GM21723 (cell line): ENCODE measurements at regions not wholly inside any gene's neighbourhood (a gene's known extent, or its start where the extent isn't known, plus 50 kb on each side); places are given as distances from the start of the nearest gene placed in this dataset.
"Not testable (repeated sequence)": the region's sequence is repeated elsewhere in the genome, so short reads cannot be mapped to it uniquely, and the experiment has no call there.

Source experiments
- ATAC-seq: cut with Tn5 transposase; IDR thresholded peaks from one replicate; pipeline ENCODE4 v1.9.1; 2021; ENCODE audit warnings: mild to moderate bottlenecking, moderate library complexity; ENCODE audit not compliant: unreplicated experiment

DNA sequence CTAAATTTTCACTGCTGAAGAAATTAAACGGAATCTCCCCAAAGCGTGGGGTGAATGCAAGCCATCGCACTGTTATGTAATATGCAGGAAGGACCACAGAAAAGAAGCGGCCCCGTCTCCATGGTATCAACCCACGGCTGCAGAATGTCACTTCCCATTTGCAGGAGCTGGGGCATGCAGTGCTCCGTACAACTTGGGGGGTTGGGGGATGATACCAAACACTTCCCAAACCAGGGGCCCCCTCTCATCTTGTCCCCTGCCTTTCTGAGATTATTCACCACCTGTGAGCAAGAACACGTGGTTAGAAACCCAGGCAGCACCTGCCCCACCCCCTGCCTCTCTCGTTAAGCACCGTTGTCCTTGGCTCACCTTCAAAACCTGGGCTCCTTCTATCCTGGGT lies 505.1 kb upstream of the TMEM132C start:
- ATAC-seq: no peak

DNA sequence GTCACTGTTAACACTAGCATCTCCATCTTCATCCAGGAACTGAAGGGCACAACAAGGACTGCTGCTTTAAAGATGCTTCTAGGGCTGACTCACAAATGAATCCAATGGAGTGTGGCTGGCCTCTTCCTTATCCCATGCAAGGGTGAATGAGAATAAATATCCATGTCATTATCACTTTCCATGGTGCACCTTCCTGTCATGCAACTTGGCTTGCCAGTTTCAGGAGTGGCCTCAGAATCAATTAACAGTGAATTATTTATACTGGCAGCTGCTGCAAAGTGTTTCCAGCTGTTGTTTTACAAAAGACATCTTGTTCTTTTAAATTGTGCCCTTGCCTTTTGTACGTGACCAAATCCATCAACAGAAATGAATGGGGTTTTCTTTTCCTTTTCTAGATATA lies 499.3 kb upstream of the TMEM132C start:
- no peak for ATAC-seq

DNA sequence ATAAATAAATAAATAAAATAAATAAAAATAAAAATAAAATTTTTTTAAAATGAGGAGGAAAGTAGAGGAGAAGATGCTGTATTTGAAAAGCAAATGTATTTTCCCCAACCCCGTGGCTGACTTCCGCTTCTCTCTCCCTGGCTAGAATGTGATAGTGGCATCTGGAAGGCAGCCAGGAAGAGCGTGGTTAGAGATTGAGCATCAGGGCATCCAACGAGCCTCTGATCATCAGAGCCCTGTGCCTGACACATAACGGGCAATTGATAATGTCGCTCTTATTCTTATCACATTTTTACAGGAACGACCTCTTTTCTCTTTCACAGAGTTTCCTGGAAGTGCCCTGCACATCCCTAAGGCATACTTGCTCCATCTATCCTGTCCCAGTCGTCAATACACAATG lies 496.9 kb upstream of the TMEM132C start:
- ATAC-seq: no peak

DNA sequence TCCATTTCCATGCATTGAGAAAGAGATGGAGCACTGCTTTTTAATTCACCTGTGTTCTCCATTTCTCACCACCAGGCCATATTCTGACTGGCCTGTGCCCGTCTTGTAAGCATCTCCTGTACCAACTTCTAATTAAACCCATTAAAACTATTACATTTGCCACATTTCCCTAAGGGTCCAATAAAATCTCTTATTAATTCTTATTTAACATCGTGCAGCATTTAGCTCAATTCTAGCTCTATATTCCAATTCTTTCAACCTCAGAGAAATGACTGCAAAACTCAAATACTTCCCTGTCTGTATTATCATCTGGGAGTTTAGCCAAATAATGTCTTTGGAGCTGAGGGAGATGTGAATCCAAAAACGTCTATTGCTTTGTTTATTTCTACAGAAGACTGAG lies 495.4 kb upstream of the TMEM132C start:
- no peak for ATAC-seq

DNA sequence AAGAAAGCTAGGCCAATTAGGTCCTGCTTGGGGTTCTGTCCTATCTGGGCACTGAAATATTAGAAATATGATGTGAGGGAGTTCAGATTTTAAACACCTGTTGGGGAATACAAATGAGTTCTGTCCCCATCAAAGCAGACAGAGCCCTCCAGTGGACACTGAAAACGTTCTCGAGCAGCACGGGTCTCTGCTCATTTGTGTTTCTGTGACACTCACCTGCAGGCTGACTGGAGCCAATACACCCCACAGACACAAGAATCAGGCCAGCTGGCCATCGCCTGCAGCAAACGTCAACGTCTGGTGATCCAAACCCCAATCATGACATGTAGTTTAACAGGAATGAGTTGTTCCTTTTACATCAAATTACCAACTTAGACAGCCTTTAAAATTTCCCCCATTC lies 493.4 kb upstream of the TMEM132C start:
- no peak for ATAC-seq

DNA sequence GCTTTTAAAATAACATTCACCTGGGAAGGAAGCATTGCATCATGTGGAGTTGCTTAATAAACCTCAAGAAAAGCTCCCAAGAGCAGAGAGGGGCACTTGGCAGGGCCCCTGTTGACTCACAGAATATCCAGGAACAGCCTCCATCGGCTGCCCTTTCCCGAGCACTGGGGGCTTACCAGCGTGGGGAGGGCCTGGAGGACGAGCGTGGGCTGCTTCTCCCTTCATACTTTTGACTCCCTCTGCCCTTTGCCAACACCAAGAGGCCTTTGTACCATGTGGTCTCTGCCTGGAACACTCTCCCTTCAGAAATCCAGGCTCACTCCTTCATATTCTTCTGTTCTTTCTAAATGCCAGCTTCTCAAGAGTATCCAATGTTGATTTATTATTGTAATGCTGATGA lies 492.1 kb upstream of the TMEM132C start:
- ATAC-seq: no peak

DNA sequence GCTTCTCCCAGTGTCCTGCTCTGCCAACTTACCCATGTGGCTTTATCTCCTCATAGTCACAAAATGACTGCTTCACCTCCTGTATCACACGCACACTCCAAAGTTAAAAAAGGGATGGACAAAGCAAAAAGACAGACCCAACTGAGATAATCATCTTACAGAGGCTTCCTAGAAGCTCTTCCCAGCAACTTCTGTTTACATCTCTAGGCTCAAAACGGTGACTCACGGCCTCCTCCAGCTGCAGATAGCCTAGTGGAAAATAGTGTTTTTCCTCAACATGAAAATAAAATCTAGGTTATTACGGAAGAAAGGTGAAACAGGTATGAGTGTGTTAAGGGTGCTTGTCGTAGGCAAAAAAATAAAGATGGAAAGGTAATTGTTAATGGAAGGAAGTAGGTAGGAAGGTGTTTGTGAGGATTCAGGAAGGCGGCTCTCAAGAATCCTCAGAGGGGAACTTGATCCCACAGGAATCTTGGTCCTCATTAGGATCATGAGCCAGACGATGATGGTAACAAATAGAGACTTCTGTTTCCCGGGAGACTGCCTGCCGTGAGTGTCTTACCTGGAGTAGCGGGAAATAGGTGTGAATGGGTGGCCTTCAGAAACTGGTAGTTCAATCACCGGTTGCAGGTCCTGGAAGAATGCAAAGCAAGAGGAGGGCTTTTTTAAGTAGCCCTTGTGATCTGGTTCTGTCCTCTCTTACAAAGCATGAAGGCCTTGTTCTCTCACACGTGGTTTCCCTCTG lies 487.5 kb upstream of the TMEM132C start:
- ATAC-seq: no peak

DNA sequence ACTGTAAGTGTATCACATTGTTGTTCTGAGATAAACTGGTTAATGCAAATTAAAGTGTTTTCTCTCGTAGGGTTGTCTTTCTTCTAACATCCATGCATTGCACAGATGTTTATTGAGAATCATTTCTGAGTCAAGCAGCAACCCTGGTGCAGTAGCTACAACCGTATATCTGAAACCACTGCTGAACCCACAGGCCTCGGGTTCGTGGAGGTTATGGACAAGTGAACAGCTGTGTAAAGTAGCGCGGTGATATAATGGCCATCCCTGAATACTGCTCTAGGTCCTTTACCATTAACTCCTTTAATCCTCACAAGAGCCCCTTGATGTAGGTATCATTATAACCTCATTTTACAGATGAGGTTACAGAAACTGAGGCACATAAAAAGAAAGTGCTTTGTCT lies 486.1 kb upstream of the TMEM132C start:
- ATAC-seq: no peak

DNA sequence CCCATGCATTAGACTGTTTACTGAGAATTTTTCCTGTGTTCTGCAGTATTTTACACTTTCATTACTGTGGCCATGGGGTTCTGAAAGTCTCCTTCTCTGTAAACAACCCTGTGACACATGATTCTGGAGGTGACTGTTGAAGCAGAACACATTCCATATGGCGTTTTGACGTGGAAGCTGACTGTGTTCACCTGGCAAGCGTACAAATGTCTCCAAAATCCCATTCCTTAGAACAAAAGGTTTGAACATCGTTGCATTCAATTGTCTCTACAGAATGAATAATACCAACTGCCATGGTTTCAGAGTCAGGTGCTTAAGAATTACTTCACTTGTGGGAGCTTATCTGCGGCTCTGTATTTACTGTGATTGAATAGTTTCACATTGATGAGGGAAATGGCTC lies 485.6 kb upstream of the TMEM132C start:
- no peak for ATAC-seq

DNA sequence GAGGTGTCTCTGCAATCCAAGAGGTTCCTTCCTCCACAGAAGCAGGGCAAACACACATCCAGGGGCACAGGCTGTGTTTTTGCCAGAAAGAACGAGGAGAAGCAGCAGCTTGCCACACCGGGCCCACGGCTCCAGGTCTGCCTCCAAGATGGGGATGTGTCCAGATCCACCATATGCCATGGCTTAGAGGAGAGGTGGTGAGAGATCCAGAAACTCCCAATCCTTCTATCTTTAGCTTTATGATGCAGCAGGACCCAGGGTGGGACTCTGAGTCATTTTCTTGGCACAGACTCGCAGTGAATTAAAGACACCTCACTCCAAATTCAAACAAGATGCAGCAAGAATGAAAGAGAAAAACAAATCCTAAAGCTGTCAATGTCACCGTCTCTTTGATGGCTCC lies 481.4 kb upstream of the TMEM132C start:
- no peak for ATAC-seq

DNA sequence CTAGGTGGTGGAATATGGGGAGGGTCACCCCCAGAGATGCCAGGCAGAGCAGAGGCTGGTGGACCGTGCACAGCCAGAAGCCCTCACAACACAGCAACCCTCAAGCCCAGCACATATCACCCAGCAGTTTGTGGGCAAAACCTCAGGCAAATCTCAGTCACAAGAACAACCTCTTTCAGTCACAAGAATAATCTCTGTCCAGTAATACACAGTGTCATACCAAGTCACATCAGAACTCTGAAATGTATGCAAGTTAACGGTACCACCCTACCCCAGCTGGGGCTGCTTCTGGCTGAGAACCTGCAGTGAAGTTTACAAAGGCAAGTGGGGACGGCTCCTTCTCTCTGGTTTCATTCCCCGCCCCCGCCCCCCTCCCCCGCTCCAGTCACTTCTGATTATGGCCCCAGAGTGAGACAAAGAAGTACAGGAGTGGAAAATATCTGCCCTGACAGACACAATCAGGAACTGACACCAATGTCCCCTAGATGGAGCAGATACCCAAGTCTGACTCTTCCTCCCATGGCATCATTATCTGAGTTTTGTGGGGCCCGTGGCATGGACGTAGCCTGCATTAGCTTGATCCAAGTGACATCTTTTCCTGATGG lies 480.9 kb upstream of the TMEM132C start:
- no peak for ATAC-seq

DNA sequence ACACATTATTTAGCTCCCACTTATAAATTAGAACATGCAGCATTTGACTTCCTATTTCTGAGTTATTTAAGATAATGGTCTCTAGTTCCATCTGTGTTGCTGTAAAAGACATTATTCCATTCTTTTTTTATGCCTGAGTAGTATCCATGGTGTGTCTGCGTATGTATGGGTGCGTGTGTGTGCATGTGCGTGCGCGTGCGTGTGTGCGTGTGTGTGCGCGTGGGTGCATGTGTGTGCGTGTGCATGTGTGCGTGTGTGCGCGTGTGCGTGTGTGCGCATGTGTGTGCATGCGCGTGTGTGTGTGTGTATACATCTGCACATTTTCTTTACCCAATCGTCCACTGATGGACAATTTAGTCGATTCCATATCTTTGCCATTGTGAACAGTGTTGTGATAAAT lies 479.4 kb upstream of the TMEM132C start:
- ATAC-seq: no peak

DNA sequence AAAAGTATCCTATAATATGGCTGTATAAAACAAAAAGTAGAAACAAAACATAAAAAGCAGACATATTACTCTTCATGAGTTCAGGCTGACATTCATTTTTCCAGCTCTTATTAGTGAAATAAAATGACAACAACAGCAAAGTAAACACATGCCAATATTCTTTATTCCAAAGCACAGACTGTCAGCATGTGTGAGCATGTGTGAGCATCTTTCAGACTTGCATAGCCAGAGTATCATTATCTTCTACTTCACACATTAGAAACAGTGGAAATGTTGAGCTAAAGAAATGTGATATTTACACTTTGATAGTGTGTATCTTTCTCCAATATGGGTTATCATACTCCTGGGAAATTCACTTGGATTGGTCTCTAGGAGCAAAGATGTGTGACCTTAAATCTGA lies 476.6 kb upstream of the TMEM132C start:
- no peak for ATAC-seq

DNA sequence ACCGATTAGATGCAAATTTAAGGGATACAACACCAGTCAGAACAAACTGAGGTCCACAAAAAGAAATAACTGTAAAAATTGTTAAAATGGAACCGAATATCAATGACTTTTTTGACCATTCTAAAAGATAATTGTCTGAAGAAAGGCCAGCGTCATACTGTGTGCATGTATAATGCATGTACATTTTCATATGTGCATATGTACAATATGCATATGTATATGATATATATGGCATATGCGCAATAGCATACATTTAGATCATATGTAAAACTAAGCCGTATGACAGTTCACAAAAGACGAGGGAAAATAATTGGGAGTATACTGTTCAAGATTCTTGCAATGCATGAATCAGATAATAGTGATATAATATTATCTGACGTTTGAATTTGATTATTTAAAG lies 475.8 kb upstream of the TMEM132C start:
- ATAC-seq: no peak

DNA sequence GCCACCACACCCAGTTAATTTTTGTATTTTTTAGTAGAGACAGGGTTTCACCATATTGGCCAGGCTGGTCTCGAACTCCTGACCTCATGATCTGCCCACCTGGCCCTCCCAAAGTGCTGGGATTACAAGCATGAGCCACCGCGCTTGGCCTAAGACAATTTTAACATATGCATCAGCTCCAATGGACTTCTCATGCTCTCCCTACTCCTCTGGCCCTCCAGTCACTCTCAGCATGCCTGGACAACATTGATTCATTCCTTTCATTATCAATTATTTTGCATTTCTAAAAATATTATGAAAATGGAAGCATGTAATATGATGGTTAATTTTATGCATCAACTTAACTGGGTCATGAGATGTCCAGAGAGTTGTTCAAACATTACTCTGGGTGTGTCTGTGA lies 469.1 kb upstream of the TMEM132C start:
- ATAC-seq: no peak

DNA sequence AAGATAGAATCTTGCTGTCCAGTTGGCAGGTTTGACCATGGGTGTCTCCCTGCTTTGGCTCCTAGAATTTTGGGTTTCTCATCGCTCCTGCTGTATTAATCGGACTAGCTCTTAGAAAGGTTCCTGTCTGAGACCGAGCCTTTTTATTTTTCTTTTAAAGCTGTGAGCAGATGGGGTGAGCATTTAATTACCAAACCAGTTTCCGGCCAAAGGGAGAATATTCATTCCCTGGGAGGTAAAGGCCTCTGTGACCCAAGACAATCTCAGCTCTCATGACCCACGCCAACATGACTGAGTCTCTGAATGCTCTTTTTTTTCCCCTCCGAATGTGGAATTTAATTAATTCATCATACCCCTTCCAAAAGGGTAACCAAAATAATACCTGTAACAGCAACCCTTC lies 464.7 kb upstream of the TMEM132C start:
- no peak for ATAC-seq

DNA sequence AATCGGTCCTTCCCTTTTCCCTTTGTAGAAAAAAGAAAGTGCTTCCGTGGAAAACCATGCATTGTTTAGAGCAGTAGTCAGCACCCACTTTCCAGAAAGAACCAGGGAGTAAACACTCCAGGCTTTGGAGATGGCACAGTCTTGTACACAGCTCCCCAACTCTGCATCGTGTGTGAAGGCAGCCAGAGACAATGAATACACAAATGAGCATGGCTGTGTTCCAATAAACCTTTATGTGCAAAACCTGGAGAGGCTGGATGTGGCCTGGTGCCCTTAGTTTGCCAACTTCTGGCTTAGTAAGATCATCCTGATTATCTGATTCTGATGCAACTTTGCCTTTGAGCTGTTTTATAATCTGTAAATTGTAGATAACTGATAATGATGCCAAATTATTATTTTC lies 463.4 kb upstream of the TMEM132C start:
- no peak for ATAC-seq

DNA sequence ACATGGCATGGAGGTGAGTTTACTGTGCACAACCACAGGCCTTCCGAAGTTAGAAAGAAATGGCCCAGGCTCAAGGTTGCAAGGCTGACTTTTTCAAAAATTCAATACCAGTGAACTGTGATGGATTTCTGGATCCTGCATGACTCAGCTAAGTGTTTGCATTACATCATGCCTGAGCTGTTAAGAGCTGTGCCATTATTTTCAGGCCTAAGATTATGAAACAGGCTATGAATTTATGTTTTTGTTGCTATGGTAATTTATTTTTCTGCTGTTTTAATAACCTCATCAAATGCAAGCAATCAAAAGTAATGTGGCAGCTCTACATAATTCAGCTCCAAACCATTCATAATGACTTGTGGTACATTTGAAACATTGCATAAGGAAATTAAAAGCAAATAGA lies 457.7 kb upstream of the TMEM132C start:
- no peak for ATAC-seq

DNA sequence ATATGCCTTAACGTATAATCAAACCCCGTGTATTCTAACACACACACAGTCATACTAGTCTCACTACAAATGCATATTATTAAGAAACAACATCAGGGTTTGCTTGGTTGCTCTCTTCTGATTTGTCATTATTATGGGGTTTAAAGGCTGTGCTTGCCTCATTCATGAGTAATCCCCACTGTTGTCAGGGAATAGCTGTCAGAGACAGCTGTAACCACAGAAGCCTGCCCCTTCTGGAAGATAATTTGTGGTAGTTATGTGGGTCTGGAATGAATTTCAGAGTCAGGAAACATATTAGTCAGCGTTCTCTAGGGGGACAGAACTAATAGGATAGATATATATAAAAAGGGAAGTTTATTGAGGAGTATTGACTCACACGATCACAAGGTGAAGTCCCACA lies 456.9 kb upstream of the TMEM132C start:
- ATAC-seq: no peak

DNA sequence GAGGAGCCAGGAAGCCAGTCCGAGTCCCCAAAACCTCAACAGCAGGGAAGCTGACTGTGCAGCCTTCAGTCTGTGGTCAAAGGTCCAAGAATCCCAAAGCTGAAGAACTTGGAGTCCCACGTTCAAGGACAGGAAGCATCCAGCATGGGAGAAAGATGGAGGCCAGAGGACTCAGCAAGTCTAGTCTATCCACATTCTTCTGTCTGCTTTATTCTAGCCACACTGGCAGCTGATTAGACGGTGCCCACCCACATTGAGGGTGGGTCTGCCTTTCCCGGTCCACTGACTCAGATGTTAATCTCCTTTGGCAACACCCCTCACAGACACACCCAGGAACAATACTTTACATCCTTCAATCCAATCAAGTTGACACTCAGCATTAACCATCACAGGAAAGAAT lies 456.5 kb upstream of the TMEM132C start:
- ATAC-seq: not testable (repeated sequence)

DNA sequence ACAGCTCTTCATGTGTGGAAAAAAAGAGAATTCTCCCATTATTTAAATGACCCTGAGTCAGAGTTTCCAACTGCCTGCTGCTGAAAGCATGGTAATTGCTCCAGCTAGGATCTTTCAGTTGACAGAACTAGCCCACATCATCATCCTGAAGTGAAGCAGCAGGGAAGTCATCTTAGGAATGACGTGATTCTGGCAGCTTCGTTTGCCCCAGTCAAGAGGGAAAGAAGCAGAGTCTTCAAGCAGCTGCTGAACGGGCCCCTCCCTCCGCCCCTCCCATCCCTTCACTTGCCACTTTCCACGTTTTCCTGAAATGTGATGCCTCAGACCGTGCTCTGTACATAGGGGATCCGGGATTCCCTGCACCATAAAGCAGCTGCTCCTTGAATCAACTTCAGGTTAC lies 455.0 kb upstream of the TMEM132C start:
- no peak for ATAC-seq

DNA sequence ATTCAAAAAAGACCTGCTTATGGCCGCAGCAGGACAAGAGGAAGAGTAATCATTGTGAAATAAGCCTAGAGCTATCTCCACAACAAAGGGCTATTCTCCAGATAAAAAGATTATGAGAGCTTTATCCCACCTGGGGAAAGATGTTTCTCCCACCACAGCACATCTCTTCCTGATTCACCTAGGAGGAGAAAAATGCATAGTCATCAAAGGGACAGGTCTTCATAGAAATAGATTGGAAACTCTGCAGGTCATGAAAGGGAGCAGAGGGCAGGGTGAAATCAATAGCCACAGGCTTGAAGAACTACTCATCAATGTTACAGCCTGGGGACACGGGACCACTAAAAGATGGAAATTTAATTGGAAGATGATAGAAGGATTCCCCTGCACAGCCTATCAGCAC lies 453.8 kb upstream of the TMEM132C start:
- no peak for ATAC-seq

DNA sequence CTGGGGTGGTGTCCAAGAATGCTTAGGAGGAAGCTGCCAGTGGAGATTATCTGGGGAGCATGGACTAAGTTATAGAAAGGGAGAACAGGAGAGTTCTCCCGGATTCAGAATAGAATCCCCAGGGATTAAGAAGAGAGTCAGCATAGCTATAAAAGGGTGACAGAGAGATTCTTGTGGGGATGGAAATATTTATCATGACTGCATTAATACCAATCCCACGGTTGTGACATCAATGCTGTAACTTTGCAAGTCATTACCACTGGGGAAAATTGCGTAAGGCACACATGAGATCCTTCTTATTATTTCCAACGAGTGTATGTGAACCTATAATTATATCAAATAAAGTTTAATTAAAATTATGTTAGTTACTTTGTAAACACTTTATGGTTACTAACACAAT lies 447.9 kb upstream of the TMEM132C start:
- no peak for ATAC-seq
